ENCODE measurements at regions not wholly inside any gene's neighbourhood (a gene's known extent, or its start where the extent isn't known, plus 50 kb on each side); places are given as distances from the start of the nearest gene placed in this dataset.

DNA sequence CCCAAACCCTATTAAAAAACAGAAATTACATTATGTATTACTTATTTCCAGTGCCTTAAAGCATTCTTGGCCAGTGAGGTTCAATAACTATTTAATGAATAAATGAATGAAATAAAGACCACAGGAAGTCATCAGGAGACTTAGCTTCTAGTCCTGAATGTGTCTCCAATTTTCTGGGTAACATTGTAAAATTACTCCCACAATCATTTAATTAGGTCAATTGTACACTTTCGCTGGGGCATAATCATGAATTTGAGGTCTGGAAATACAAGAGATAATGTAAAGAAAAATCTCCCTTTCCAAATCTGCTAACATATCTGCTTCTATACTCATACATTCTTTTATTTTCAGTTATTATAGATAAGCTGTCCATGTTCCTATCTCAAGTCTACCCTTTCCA is 199.2 kb downstream of the TLR4 start:
- TF ChIP-seq, protein P1, sequence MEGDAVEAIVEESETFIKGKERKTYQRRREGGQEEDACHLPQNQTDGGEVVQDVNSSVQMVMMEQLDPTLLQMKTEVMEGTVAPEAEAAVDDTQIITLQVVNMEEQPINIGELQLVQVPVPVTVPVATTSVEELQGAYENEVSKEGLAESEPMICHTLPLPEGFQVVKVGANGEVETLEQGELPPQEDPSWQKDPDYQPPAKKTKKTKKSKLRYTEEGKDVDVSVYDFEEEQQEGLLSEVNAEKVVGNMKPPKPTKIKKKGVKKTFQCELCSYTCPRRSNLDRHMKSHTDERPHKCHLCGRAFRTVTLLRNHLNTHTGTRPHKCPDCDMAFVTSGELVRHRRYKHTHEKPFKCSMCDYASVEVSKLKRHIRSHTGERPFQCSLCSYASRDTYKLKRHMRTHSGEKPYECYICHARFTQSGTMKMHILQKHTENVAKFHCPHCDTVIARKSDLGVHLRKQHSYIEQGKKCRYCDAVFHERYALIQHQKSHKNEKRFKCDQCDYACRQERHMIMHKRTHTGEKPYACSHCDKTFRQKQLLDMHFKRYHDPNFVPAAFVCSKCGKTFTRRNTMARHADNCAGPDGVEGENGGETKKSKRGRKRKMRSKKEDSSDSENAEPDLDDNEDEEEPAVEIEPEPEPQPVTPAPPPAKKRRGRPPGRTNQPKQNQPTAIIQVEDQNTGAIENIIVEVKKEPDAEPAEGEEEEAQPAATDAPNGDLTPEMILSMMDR (IDR thresholded peaks at IDR 0.05), result no peak
- TF ChIP-seq POLR2A (IDR thresholded peaks at IDR 0.05), result no peak
- no peak for TF ChIP-seq POLR2AphosphoS5 (IDR thresholded peaks at IDR 0.05)
- TF ChIP-seq EP300 (IDR thresholded peaks at IDR 0.05), result no peak

Measured in upper lobe of left lung (tissue), 4 donors.